ENCODE measurements at regions not wholly inside any gene's neighbourhood (a gene's known extent, or its start where the extent isn't known, plus 50 kb on each side); places are given as distances from the start of the nearest gene placed in this dataset.

DNA sequence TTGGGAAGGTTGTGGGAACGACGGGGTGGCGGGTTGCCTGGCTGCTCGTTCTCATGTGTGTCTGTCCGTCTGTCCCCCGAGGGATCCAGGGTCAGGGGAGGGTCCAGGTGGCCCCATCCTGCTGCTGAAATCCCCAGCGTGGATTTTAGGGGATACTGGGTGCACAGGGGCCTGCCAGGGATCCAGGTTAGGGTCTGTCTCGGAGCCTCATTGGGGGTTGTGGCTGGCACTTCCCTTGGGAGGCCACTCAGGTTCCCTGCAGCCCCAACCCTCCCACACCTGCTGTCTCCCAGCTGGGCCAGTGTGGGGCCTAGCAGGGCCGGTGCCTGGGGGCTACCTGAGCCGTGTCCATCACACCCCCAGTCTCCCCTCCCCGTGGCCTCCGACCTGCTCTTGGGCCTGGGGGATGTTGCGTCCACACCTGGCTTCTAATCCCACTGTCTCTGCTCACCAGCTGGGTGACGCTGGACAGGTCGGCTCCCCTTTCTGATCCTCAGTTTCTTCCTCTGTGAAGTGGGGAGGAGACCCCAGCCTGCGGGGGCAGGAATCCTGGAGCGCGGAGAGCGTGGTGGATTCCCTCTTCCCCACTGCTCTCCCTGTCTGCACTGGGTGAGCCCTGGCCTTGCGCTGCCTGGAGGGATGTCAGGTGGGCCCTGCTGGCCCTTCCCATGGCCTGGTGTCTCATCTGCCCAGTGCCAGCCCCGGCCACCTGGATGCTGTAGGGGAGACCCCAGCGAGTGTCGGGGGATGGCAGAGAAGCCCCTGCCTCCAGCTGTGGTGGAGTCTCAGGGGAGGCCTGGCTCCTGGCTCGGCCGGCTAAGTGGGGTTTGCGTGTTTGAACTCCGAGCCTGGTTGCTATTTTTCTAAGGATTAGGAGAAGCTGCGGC is 81.6 kb downstream of the UNCX start:
- no peak for DNase-seq (ENCODE audit: extremely low spot score, unreplicated experiment)
- Mint-ChIP-seq H3K36me3 (no peaks in the 10 kb centered on the region), H3K9me3 (no peaks in the 10 kb centered on the region), H3K4me1 (ENCODE audit: unreplicated experiment) (no peaks in the 10 kb centered on the region), H3K4me3 (no peak overlapping the region), H3K27me3 (peaks cover 3% of the 10 kb centered on the region), H3K27ac (no peak overlapping the region)
- no peak for TF ChIP-seq CTCF (conservative IDR thresholded peaks at IDR 0.05)

GRCh38 chr7:1314908-1315450 is 82.3 kb downstream of the UNCX start:
- TF ChIP-seq CTCF (conservative IDR thresholded peaks at IDR 0.05), result no peak
- H3K36me3 Mint-ChIP-seq, result no peaks in the 10 kb centered on the region
- H3K27ac Mint-ChIP-seq, result no peak overlapping the region
- no peaks in the 10 kb centered on the region for H3K9me3 Mint-ChIP-seq
- no peaks in the 10 kb centered on the region for H3K4me1 Mint-ChIP-seq (ENCODE audit: unreplicated experiment)
- peaks cover 3% of the 10 kb centered on the region for H3K27me3 Mint-ChIP-seq
- no peak overlapping the region for H3K4me3 Mint-ChIP-seq
- DNase-seq (ENCODE audit: extremely low spot score, unreplicated experiment), result no peak

DNA sequence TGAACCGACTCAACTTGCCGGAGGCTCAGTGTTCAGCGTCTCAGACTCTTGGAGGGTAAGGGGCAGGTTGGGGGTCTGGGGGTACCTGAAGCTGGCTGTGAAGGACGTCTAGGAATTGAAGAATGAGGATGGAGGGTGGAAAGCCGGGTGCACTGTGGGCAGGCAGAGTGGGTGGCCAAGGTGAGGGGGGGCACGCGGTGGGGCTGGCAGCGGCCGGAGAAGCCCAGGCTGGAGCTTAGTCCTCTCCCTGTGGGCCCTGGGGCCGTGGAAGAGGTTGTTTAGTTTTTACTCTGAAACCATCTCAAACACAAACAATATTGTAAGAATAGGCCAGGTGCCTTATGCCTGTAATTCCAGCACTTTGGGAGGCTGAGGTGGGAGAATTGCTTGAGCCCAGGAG is 83.4 kb downstream of the UNCX start:
- no peak overlapping the region for H3K27ac Mint-ChIP-seq
- peaks cover 3% of the 10 kb centered on the region for H3K27me3 Mint-ChIP-seq
- no peaks in the 10 kb centered on the region for H3K36me3 Mint-ChIP-seq
- no peak for DNase-seq (ENCODE audit: extremely low spot score, unreplicated experiment)
- no peaks in the 10 kb centered on the region for H3K4me1 Mint-ChIP-seq (ENCODE audit: unreplicated experiment)
- no peak for TF ChIP-seq CTCF (conservative IDR thresholded peaks at IDR 0.05)
- H3K4me3 Mint-ChIP-seq, result no peak overlapping the region
- no peaks in the 10 kb centered on the region for H3K9me3 Mint-ChIP-seq

DNA sequence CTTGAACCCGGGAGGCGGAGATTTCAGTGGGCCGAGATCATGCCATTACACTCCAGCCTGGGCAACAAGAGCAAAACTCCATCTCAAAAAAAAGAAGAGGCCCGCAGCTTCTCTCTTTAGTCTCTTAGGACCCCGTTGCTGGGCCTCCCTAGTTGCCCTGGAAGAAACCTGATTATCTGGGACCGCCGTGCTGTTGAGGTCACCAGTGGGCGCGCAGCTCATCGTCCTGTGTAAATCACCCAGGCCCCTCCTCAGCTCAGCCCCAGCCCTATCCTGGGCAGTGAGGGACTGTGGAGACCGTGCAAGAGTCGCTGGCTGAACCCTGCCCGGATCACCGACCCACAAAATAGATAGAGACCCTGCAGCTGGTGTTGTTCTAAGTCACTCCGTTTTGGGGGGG is 85.0 kb downstream of the UNCX start:
- no peak for DNase-seq (ENCODE audit: extremely low spot score, unreplicated experiment)
- no peak for TF ChIP-seq CTCF (conservative IDR thresholded peaks at IDR 0.05)
- no peaks in the 10 kb centered on the region for H3K36me3 Mint-ChIP-seq

DNA sequence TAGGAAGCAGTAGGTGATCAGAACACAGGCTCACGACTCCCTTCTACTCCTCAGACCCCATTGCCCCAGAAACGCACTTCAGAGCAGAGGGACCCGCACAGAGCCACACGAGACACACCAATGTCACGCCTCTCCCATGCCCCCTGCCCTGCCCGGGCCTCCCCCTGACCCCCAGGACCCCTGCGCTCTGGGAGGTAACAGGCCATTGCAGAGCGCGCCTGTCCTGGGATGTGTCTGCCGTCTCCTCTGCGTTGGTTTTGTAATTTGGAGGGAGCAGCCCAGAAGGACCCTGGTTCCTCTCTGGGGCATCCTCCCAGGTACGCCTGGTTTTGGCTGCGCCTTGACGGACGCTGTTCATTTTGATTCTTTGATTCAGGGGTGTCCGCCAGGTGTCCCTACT is 85.4 kb downstream of the UNCX start:
- Mint-ChIP-seq H3K4me3 (no peak overlapping the region), H3K4me1 (ENCODE audit: unreplicated experiment) (no peaks in the 10 kb centered on the region), H3K27me3 (peaks cover 3% of the 10 kb centered on the region), H3K9me3 (no peaks in the 10 kb centered on the region), H3K27ac (no peak overlapping the region), H3K36me3 (no peaks in the 10 kb centered on the region)
- no peak for DNase-seq (ENCODE audit: extremely low spot score, unreplicated experiment)
- TF ChIP-seq CTCF (conservative IDR thresholded peaks at IDR 0.05), result no peak

More for the DNA sequence above, 85.0 kb downstream of the UNCX start:
- Mint-ChIP-seq H3K4me1 (ENCODE audit: unreplicated experiment) (no peaks in the 10 kb centered on the region), H3K9me3 (no peaks in the 10 kb centered on the region), H3K27me3 (peaks cover 3% of the 10 kb centered on the region), H3K27ac (no peak overlapping the region), H3K4me3 (no peak overlapping the region)

Data from type B pancreatic cell (in vitro differentiated cells).